ENCODE measurements at regions not wholly inside any gene's neighbourhood (a gene's known extent, or its start where the extent isn't known, plus 50 kb on each side); places are given as distances from the start of the nearest gene placed in this dataset.

GRCh38 chr18:37975446-37975845 is 409.8 kb upstream of the CELF4 start:
- DNase-seq = no peak

GRCh38 chr18:37967261-37967660 is 401.7 kb upstream of the CELF4 start:
- no peak for DNase-seq

GRCh38 chr18:37965572-37965970 is 400.0 kb upstream of the CELF4 start:
- no peak for DNase-seq

GRCh38 chr18:37964885-37965571 is 399.4 kb upstream of the CELF4 start:
- no peak for DNase-seq

GRCh38 chr18:37963837-37964236 is 398.2 kb upstream of the CELF4 start:
- no peak for DNase-seq

- no peak for DNase-seq
Observed at GRCh38 chr18:37962316-37962966, 396.8 kb upstream of the CELF4 start.

- DNase-seq = no peak
Observed at GRCh38 chr18:37958499-37958898, 392.9 kb upstream of the CELF4 start.

GRCh38 chr18:37956902-37957301 is 391.3 kb upstream of the CELF4 start:
- DNase-seq = no peak

GRCh38 chr18:37956020-37956419 is 390.4 kb upstream of the CELF4 start:
- no peak for DNase-seq

GRCh38 chr18:37955201-37955600 is 389.6 kb upstream of the CELF4 start:
- DNase-seq = no peak

GRCh38 chr18:37953876-37954275 is 388.3 kb upstream of the CELF4 start:
- DNase-seq = no peak

- no peak for DNase-seq
Observed at GRCh38 chr18:37948471-37948870, 382.9 kb upstream of the CELF4 start.

- DNase-seq = no peak
Observed at GRCh38 chr18:37946324-37946723, 380.7 kb upstream of the CELF4 start.

- DNase-seq = no peak
Observed at GRCh38 chr18:37944700-37945270, 379.2 kb upstream of the CELF4 start.

GRCh38 chr18:37937287-37937686 is 371.7 kb upstream of the CELF4 start:
- DNase-seq = no peak

GRCh38 chr18:37935086-37935485 is 369.5 kb upstream of the CELF4 start:
- no peak for DNase-seq

GRCh38 chr18:37930640-37931039 is 365.0 kb upstream of the CELF4 start:
- no peak for DNase-seq

- no peak for DNase-seq
Observed at GRCh38 chr18:37922162-37922561, 356.6 kb upstream of the CELF4 start.

- no peak for DNase-seq
Observed at GRCh38 chr18:37920865-37921264, 355.3 kb upstream of the CELF4 start.

- DNase-seq = no peak
Observed at GRCh38 chr18:37913051-37913450, 347.5 kb upstream of the CELF4 start.

- no peak for DNase-seq
Observed at GRCh38 chr18:37902344-37902743, 336.7 kb upstream of the CELF4 start.

- DNase-seq = no peak
Observed at GRCh38 chr18:37900326-37900725, 334.7 kb upstream of the CELF4 start.

- no peak for DNase-seq
Observed at GRCh38 chr18:37889963-37890362, 324.4 kb upstream of the CELF4 start.

GRCh38 chr18:37874721-37875120 is 309.1 kb upstream of the CELF4 start:
- no peak for DNase-seq

- DNase-seq = no peak
Observed at GRCh38 chr18:37873416-37873815, 307.8 kb upstream of the CELF4 start.
